H9 (cell line): ENCODE measurements at regions not wholly inside any gene's neighbourhood (a gene's known extent, or its start where the extent isn't known, plus 50 kb on each side); places are given as distances from the start of the nearest gene placed in this dataset.

Experiments used
- DNase-seq: peaks from one replicate; pipeline ENCODE4 v3.0.0-alpha.2; 2017
- H2AFZ ChIP-seq: one replicate; pipeline ENCODE4 v1.6.1; 2013; ENCODE audit warnings: mild to moderate bottlenecking, low read length, control low read depth, moderate library complexity
- H2AK5ac ChIP-seq: 2 replicates; pipeline ENCODE4 v1.6.1; 2013; ENCODE audit warnings: low read length, control low read depth, mixed read lengths; ENCODE audit not compliant: insufficient read length
- H2BK120ac ChIP-seq: one replicate; pipeline ENCODE4 v1.6.1; 2013; ENCODE audit warnings: low read depth, mild to moderate bottlenecking, low read length, control low read depth, inconsistent platforms; ENCODE audit not compliant: poor library complexity, severe bottlenecking
- H2BK12ac ChIP-seq: 2 replicates; pipeline ENCODE4 v1.6.1; 2013; ENCODE audit warnings: low read length, control low read depth, mixed read lengths, low read depth; ENCODE audit not compliant: insufficient read length
- H2BK15ac ChIP-seq: 2 replicates; pipeline ENCODE4 v1.6.1; 2013; ENCODE audit warnings: low read depth, low read length, control low read depth
- H2BK20ac ChIP-seq: one replicate; pipeline ENCODE4 v1.6.1; 2013; ENCODE audit warnings: low read depth, mild to moderate bottlenecking, low read length, control low read depth, inconsistent platforms; ENCODE audit not compliant: poor library complexity, severe bottlenecking
- H2BK5ac ChIP-seq: 2 replicates; pipeline ENCODE4 v1.6.1; 2013; ENCODE audit warnings: low read length, control low read depth, mixed read lengths; ENCODE audit not compliant: insufficient read length
- H3K14ac ChIP-seq: 2 replicates; pipeline ENCODE4 v1.6.1; 2013; ENCODE audit warnings: low read length, control low read depth; ENCODE audit not compliant: insufficient read depth
- H3K18ac ChIP-seq: 2 replicates; pipeline ENCODE4 v1.6.1; 2013; ENCODE audit warnings: low read depth, mild to moderate bottlenecking, mixed read lengths, low read length, control low read depth; ENCODE audit not compliant: insufficient read length
- H3K23ac ChIP-seq: 2 replicates; pipeline ENCODE4 v1.6.1; 2013; ENCODE audit warnings: low read length, control low read depth, mixed read lengths, low read depth; ENCODE audit not compliant: insufficient read length
- H3K23me2 ChIP-seq: 2 replicates; pipeline ENCODE4 v1.6.1; 2013; ENCODE audit warnings: low read depth, mild to moderate bottlenecking, mixed read lengths, low read length, control low read depth; ENCODE audit not compliant: insufficient read length, poor library complexity, severe bottlenecking
- H3K27ac ChIP-seq: 2 replicates; pipeline ENCODE4 v1.5.1; 2013; ENCODE audit warnings: low read length, control low read depth, mixed read lengths, low read depth; ENCODE audit not compliant: insufficient read length
- H3K27me3 ChIP-seq: 2 replicates; pipeline ENCODE4 v1.6.1; 2013; ENCODE audit warnings: low read length, control low read depth, inconsistent platforms; ENCODE audit not compliant: insufficient read depth
- H3K4ac ChIP-seq: 2 replicates; pipeline ENCODE4 v1.6.1; 2013; ENCODE audit warnings: low read depth, mild to moderate bottlenecking, control low read depth, inconsistent platforms, low read length, moderate library complexity
- H3K4me1 ChIP-seq: 2 replicates; pipeline ENCODE4 v1.6.1; 2013; ENCODE audit warnings: low read length, control low read depth, inconsistent platforms; ENCODE audit not compliant: insufficient read depth
- H3K4me2 ChIP-seq: 2 replicates; pipeline ENCODE4 v1.6.1; 2013; ENCODE audit warnings: low read length, control low read depth, mixed read lengths; ENCODE audit not compliant: insufficient read length, insufficient read depth
- H3K56ac ChIP-seq: 2 replicates; pipeline ENCODE4 v1.6.1; 2013; ENCODE audit warnings: low read depth, mild to moderate bottlenecking, mixed read lengths, low read length, control low read depth; ENCODE audit not compliant: insufficient read length
- H3K79me1 ChIP-seq: 2 replicates; pipeline ENCODE4 v1.6.1; 2013; ENCODE audit warnings: low read depth, mild to moderate bottlenecking, moderate library complexity, low read length, control low read depth, inconsistent platforms; ENCODE audit not compliant: insufficient read depth, poor library complexity, severe bottlenecking
- H3K79me2 ChIP-seq: 2 replicates; pipeline ENCODE4 v1.6.1; 2013; ENCODE audit warnings: low read length, control low read depth, inconsistent platforms; ENCODE audit not compliant: insufficient read depth
- H3K9ac ChIP-seq: 2 replicates; pipeline ENCODE4 v1.6.1; 2013; ENCODE audit warnings: low read length, control low read depth, mixed read lengths; ENCODE audit not compliant: insufficient read length; ENCODE audit errors: extremely low read depth
- H3K9me3 ChIP-seq: one replicate; pipeline ENCODE4 v1.6.1; 2013; ENCODE audit warnings: low read depth, low read length, inconsistent platforms; ENCODE audit not compliant: control insufficient read depth
- H3T11ph ChIP-seq: one replicate; pipeline ENCODE4 v1.6.1; 2013; ENCODE audit warnings: mild to moderate bottlenecking, low read length, control low read depth, inconsistent platforms
- H4K20me1 ChIP-seq: one replicate; pipeline ENCODE4 v1.6.1; 2013; ENCODE audit not compliant: control insufficient read depth, insufficient read length, insufficient read depth
- H4K5ac ChIP-seq: 2 replicates; pipeline ENCODE4 v1.6.1; 2013; ENCODE audit warnings: low read depth, mild to moderate bottlenecking, mixed read lengths, low read length, control low read depth; ENCODE audit not compliant: insufficient read length
- H4K8ac ChIP-seq: replicated peaks from 2 replicates; pipeline ENCODE4 v1.6.1; 2013; ENCODE audit warnings: low read length, control low read depth, mixed read lengths, low read depth; ENCODE audit not compliant: insufficient read length
- H4K91ac ChIP-seq: 2 replicates; pipeline ENCODE4 v1.6.1; 2013; ENCODE audit warnings: low read depth, mild to moderate bottlenecking, moderate library complexity, mixed read lengths, low read length, control low read depth; ENCODE audit not compliant: insufficient read length
- H3K27ac Mint-ChIP-seq, 3 experiments: 2 replicates in 2 of 3; 3 replicates in 1 of 3; pipeline ENCODE4 v1.8.0; 2020 to 2021; ENCODE audit warnings: mixed read lengths in 3 of 3, mild to moderate bottlenecking in 1 of 3, moderate library complexity in 1 of 3
- H3K27me3 Mint-ChIP-seq: 2 replicates; pipeline ENCODE4 v1.8.0; 2021; ENCODE audit warnings: low read depth, mild to moderate bottlenecking, moderate library complexity, mixed read lengths
- H3K36me3 Mint-ChIP-seq, 3 experiments: 2 replicates in 2 of 3; 3 replicates in 1 of 3; pipeline ENCODE4 v1.8.0; 2020 to 2021; ENCODE audit warnings: low read depth in 3 of 3, mixed read lengths in 3 of 3; ENCODE audit not compliant: insufficient read depth in 1 of 3
- H3K4me1 Mint-ChIP-seq, 2 experiments: 2 replicates each; pipeline ENCODE4 v1.8.0; 2020; ENCODE audit warnings: mixed read lengths in 2 of 2
- H3K4me3 Mint-ChIP-seq, 2 experiments: 2 replicates in 1 of 2; 3 replicates in 1 of 2; pipeline ENCODE4 v1.8.0; 2020 to 2021; ENCODE audit warnings: mild to moderate bottlenecking in 2 of 2, mixed read lengths in 2 of 2, moderate library complexity in 1 of 2
- H3K9me3 Mint-ChIP-seq, 2 experiments: 2 replicates in 1 of 2; 3 replicates in 1 of 2; pipeline ENCODE4 v1.8.0; 2020; ENCODE audit warnings: mild to moderate bottlenecking in 2 of 2, mixed read lengths in 2 of 2, moderate library complexity in 1 of 2
- CTCF ChIP-seq: fragments of 200-600 bp; sonication (generic); conservative IDR thresholded peaks from 3 replicates; pipeline ENCODE4 v1.8.0; 2021; ENCODE audit warnings: antibody characterized with exemption, mild to moderate bottlenecking
- WGBS: extraction: QIAGEN DNeasy Blood & Tissue Kit; methylation state at CpG from one replicate; pipeline ENCODE4 v1.1.7; 2013; ENCODE audit warnings: missing lambda C conversion rate, low lambda C conversion rate, mixed read lengths; ENCODE audit not compliant: insufficient read length; ENCODE audit errors: extremely low coverage; 5-methylcytosine and 5-hydroxymethylcytosine counted together

GRCh38 chr9:124137944-124138335 lies 119.8 kb upstream of the NEK6 start:
- peaks cover 3% of the 10 kb centered on the region; the same call in 1 of the 2 replicates for H3K4me1 ChIP-seq
- H3K79me1 ChIP-seq = no peaks in the 10 kb centered on the region
- no peak overlapping the region for H3K4me2 ChIP-seq
- H3K56ac ChIP-seq = no peak overlapping the region
- H3K18ac ChIP-seq = no peak overlapping the region
- no peak overlapping the region for H4K8ac ChIP-seq
- H2BK12ac ChIP-seq = no peak overlapping the region
- H2BK5ac ChIP-seq = no peak overlapping the region
- no peak overlapping the region for H4K91ac ChIP-seq
- no peak overlapping the region for H3K4ac ChIP-seq
- TF ChIP-seq CTCF = no peak
- no peak overlapping the region for H2BK120ac ChIP-seq
- H2BK15ac ChIP-seq = no peak overlapping the region
- Mint-ChIP-seq H3K4me1 (peaks cover 4 to 7% of the 10 kb centered on the region in 2 experiments), H3K36me3 (no peaks in the 10 kb centered on the region), H3K27me3 (peaks cover 4% of the 10 kb centered on the region), H3K27ac (no peak overlapping the region; a peak in 1 of 7 replicates), H3K9me3 (no peaks in the 10 kb centered on the region), H3K4me3 (no peak overlapping the region)
- no peak overlapping the region for H3K14ac ChIP-seq
- H4K5ac ChIP-seq = no peak overlapping the region
- DNase-seq = no peak
- H3K27ac ChIP-seq = no peak overlapping the region
- H3K23ac ChIP-seq = no peak overlapping the region
- no peaks in the 10 kb centered on the region for H4K20me1 ChIP-seq
- H2BK20ac ChIP-seq = no peak overlapping the region
- H3K9ac ChIP-seq = no peak overlapping the region
- H3K23me2 ChIP-seq = no peaks in the 10 kb centered on the region
- no CpG with 5 or more reads among the region's 3 CpGs for WGBS
- no peaks in the 10 kb centered on the region for H3K79me2 ChIP-seq
- no peaks in the 10 kb centered on the region for H3K27me3 ChIP-seq
- H3T11ph ChIP-seq = no peak overlapping the region
- no peak overlapping the region for H2AFZ ChIP-seq
- no peaks in the 10 kb centered on the region for H3K9me3 ChIP-seq
- no peak overlapping the region for H2AK5ac ChIP-seq
